ENCODE measurements at regions not wholly inside any gene's neighbourhood (a gene's known extent, or its start where the extent isn't known, plus 50 kb on each side); places are given as distances from the start of the nearest gene placed in this dataset.

GRCh38 chr11:92297567-92298553 lies 73.2 kb downstream of the FAT3 start:
- H3K9me3 ChIP-seq (ENCODE audit: insufficient read depth, low read length) = no peaks in the 10 kb centered on the region
- no peak overlapping the region for H2AFZ ChIP-seq (ENCODE audit: low read depth, low read length, severe bottlenecking)
- no peak overlapping the region for H3K27ac ChIP-seq (ENCODE audit: low read depth, low read length)
- H3K4me3 ChIP-seq (ENCODE audit: insufficient read depth, low read length, poor library complexity, severe bottlenecking) = no peak overlapping the region
- no peaks in the 10 kb centered on the region for H4K20me1 ChIP-seq (ENCODE audit: low read depth, low read length)
- H3K9ac ChIP-seq (ENCODE audit: low read length) = no peak overlapping the region
- H3K9me2 ChIP-seq (replicated peaks; ENCODE audit: insufficient read depth, low read length) = no peaks in the 10 kb centered on the region; the same call in 1 of the 2 replicates
- H3K27me3 ChIP-seq (ENCODE audit: low read length) = no peaks in the 10 kb centered on the region
- H3F3A ChIP-seq (ENCODE audit: insufficient read depth) = no peaks in the 10 kb centered on the region
- H3K79me2 ChIP-seq (ENCODE audit: insufficient read depth, low read length) = no peaks in the 10 kb centered on the region
- no peak overlapping the region for H3K4me2 ChIP-seq (ENCODE audit: low read depth, low read length, poor library complexity, severe bottlenecking)
- no peak for TF ChIP-seq CTCF (IDR thresholded peaks at IDR 0.05; ENCODE audit: insufficient read depth, low read length, poor library complexity, severe bottlenecking)
- no peak for TF ChIP-seq EZH2phosphoT487 (conservative IDR thresholded peaks at IDR 0.05; ENCODE audit: low read length)
- H3K36me3 ChIP-seq (ENCODE audit: low read length) = no peaks in the 10 kb centered on the region

DNA sequence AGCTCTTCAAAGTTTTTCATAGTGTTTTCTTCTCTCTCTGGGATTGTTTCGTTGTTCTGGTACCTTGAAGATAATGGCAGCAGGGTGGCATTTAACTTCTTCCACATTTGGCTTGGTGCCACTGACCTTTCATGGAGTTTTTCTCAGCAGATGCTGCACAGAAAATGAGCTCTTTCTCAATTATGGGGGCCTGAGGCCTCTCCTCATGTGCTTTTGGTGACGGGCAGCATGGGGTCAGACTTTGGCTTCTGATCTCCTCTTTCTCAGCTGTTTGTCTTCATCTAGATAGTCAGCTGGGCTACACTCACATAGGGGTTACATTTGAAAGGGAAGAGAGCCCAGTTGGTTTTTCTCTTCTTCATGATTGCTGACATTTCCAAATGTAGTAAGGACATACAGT lies 76.3 kb downstream of the FAT3 start:
- TF ChIP-seq EZH2phosphoT487 (conservative IDR thresholded peaks at IDR 0.05; ENCODE audit: low read length) = no peak
- no peak overlapping the region for H3K4me2 ChIP-seq (ENCODE audit: low read depth, low read length, poor library complexity, severe bottlenecking)
- no peaks in the 10 kb centered on the region for H4K20me1 ChIP-seq (ENCODE audit: low read depth, low read length)

DNA sequence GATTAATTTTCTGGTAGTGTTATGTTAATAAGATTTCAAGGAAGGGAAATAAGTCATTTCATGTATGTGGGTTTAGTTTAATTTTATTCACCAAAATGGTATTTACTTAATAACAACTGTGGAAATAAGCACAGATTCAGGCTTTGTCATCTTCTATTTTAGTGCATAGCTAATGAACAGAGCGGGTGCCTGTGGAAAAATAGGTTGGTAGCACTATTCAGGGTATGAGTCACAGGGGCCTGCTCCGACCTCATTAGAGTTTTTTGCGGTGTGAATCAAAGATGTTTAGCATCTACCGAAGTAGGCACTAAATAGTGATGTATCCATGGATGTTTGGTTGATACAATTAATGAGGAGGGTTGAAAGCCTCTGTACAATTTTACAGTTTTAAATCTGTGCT lies 78.2 kb downstream of the FAT3 start:
- no peak for TF ChIP-seq CTCF (IDR thresholded peaks at IDR 0.05; ENCODE audit: insufficient read depth, low read length, poor library complexity, severe bottlenecking)
- no peak for TF ChIP-seq EZH2phosphoT487 (conservative IDR thresholded peaks at IDR 0.05; ENCODE audit: low read length)
- no peaks in the 10 kb centered on the region for H3K36me3 ChIP-seq (ENCODE audit: low read length)
- no peaks in the 10 kb centered on the region for H3K9me3 ChIP-seq (ENCODE audit: insufficient read depth, low read length)
- no peak overlapping the region for H3K4me2 ChIP-seq (ENCODE audit: low read depth, low read length, poor library complexity, severe bottlenecking)
- no peak overlapping the region for H3K27ac ChIP-seq (ENCODE audit: low read depth, low read length)
- no peaks in the 10 kb centered on the region for H3F3A ChIP-seq (ENCODE audit: insufficient read depth)
- H3K79me2 ChIP-seq (ENCODE audit: insufficient read depth, low read length) = no peaks in the 10 kb centered on the region
- H3K9ac ChIP-seq (ENCODE audit: low read length) = no peak overlapping the region
- no peak overlapping the region for H3K4me3 ChIP-seq (ENCODE audit: insufficient read depth, low read length, poor library complexity, severe bottlenecking)
- no peaks in the 10 kb centered on the region for H4K20me1 ChIP-seq (ENCODE audit: low read depth, low read length)
- H2AFZ ChIP-seq (ENCODE audit: low read depth, low read length, severe bottlenecking) = no peak overlapping the region
- no peaks in the 10 kb centered on the region for H3K27me3 ChIP-seq (ENCODE audit: low read length)
- H3K9me2 ChIP-seq (replicated peaks; ENCODE audit: insufficient read depth, low read length) = no peaks in the 10 kb centered on the region; the same call in 1 of the 2 replicates

More for the DNA sequence above, 76.3 kb downstream of the FAT3 start:
- H3K9ac ChIP-seq (ENCODE audit: low read length) = no peak overlapping the region
- H3K9me2 ChIP-seq (replicated peaks; ENCODE audit: insufficient read depth, low read length) = no peaks in the 10 kb centered on the region; the same call in 1 of the 2 replicates
- H3K27me3 ChIP-seq (ENCODE audit: low read length) = no peaks in the 10 kb centered on the region
- no peak overlapping the region for H3K27ac ChIP-seq (ENCODE audit: low read depth, low read length)
- no peak overlapping the region for H3K4me3 ChIP-seq (ENCODE audit: insufficient read depth, low read length, poor library complexity, severe bottlenecking)
- H3F3A ChIP-seq (ENCODE audit: insufficient read depth) = no peaks in the 10 kb centered on the region
- no peaks in the 10 kb centered on the region for H3K9me3 ChIP-seq (ENCODE audit: insufficient read depth, low read length)
- H2AFZ ChIP-seq (ENCODE audit: low read depth, low read length, severe bottlenecking) = no peak overlapping the region
- H3K36me3 ChIP-seq (ENCODE audit: low read length) = no peaks in the 10 kb centered on the region
- no peaks in the 10 kb centered on the region for H3K79me2 ChIP-seq (ENCODE audit: insufficient read depth, low read length)

GRCh38 chr11:92304271-92304670 lies 79.7 kb downstream of the FAT3 start:
- Histone ChIP-seq H3K9me2 (replicated peaks; ENCODE audit: insufficient read depth, low read length) (no peaks in the 10 kb centered on the region), H3K36me3 (ENCODE audit: low read length) (no peaks in the 10 kb centered on the region), H3F3A (ENCODE audit: insufficient read depth) (no peaks in the 10 kb centered on the region), H2AFZ (ENCODE audit: low read depth, low read length, severe bottlenecking) (no peak overlapping the region), H3K27me3 (ENCODE audit: low read length) (no peaks in the 10 kb centered on the region), H3K9me3 (ENCODE audit: insufficient read depth, low read length) (no peaks in the 10 kb centered on the region), H3K27ac (ENCODE audit: low read depth, low read length) (no peak overlapping the region), H3K79me2 (ENCODE audit: insufficient read depth, low read length) (no peaks in the 10 kb centered on the region), H4K20me1 (ENCODE audit: low read depth, low read length) (no peaks in the 10 kb centered on the region), H3K4me2 (ENCODE audit: low read depth, low read length, poor library complexity, severe bottlenecking) (no peak overlapping the region), H3K9ac (ENCODE audit: low read length) (no peak overlapping the region), H3K4me3 (ENCODE audit: insufficient read depth, low read length, poor library complexity, severe bottlenecking) (no peak overlapping the region)
- no peak for TF ChIP-seq CTCF (IDR thresholded peaks at IDR 0.05; ENCODE audit: insufficient read depth, low read length, poor library complexity, severe bottlenecking)
- TF ChIP-seq EZH2phosphoT487 (conservative IDR thresholded peaks at IDR 0.05; ENCODE audit: low read length) = no peak

All from SU-DHL-6 (cell line).